IMR-90 (cell line): ENCODE measurements at regions not wholly inside any gene's neighbourhood (a gene's known extent, or its start where the extent isn't known, plus 50 kb on each side); places are given as distances from the start of the nearest gene placed in this dataset.
"Not testable (repeated sequence)": the region's sequence is repeated elsewhere in the genome, so short reads cannot be mapped to it uniquely, and the experiment has no call there.

Source experiments
- ATAC-seq: fragments of 200-7000 bp; cut with Tn5 transposase; 2 replicates; pipeline ENCODE4 v1.9.1; 2020; ENCODE audit warnings: low read depth, mild to moderate bottlenecking, moderate library complexity
- BruUV-seq: library from RNA; stranded (reverse); fragments of 400-500 nt; replicated peaks from 2 replicates; lab custom pipeline; 2021; lab: Mats Ljungman, UMichigan
- CTCF ChIA-PET: fragments of 300-600 bp; formaldehyde crosslinking; extraction: SDS; loops from one replicate; lab custom pipeline; 2021; ENCODE audit warnings: antibody characterized with exemption; lab: Yijun Ruan, JAX
- POLR2A ChIA-PET: fragments of 300-600 bp; sonication (Branson Sonifier 250); formaldehyde crosslinking; loops from one replicate; lab custom pipeline; 2022; ENCODE audit warnings: antibody characterized with exemption; ENCODE audit not compliant: unreplicated experiment; lab: Charles Lee
- DNase-seq: peaks from one replicate; pipeline ENCODE4 v3.0.0; 2013
- H2AFZ ChIP-seq: replicated peaks from 2 replicates; pipeline ENCODE3; 2013; ENCODE audit warnings: low read length, mild to moderate bottlenecking; ENCODE audit not compliant: poor library complexity
- H2AK5ac ChIP-seq: 2 replicates; pipeline ENCODE4 v1.6.1; 2013; ENCODE audit warnings: low read depth, low read length, inconsistent platforms
- H2AK9ac ChIP-seq: replicated peaks from 2 replicates; pipeline ENCODE3; 2013; ENCODE audit warnings: mild to moderate bottlenecking, low read depth, low read length, moderate library complexity; ENCODE audit not compliant: poor library complexity
- H2BK120ac ChIP-seq: 2 replicates; pipeline ENCODE4 v1.6.1; 2013; ENCODE audit warnings: low read depth, low read length, inconsistent platforms
- H2BK15ac ChIP-seq: 3 replicates; pipeline ENCODE4 v1.6.1; 2013; ENCODE audit warnings: low read depth, low read length, inconsistent platforms
- H2BK20ac ChIP-seq: 2 replicates; pipeline ENCODE4 v1.6.1; 2013; ENCODE audit warnings: low read depth, mild to moderate bottlenecking, inconsistent platforms, low read length, moderate library complexity
- H2BK5ac ChIP-seq: 2 replicates; pipeline ENCODE4 v1.6.1; 2013; ENCODE audit warnings: mild to moderate bottlenecking, low read depth, low read length, inconsistent platforms; ENCODE audit not compliant: poor library complexity, severe bottlenecking
- H3K14ac ChIP-seq: replicated peaks from 2 replicates; pipeline ENCODE4 v1.6.1; 2013; ENCODE audit warnings: low read depth, low read length, inconsistent platforms
- H3K18ac ChIP-seq: 2 replicates; pipeline ENCODE4 v1.6.1; 2013; ENCODE audit warnings: low read depth, low read length, control low read depth
- H3K23ac ChIP-seq: 2 replicates; pipeline ENCODE4 v1.6.1; 2013; ENCODE audit warnings: low read depth, low read length, inconsistent platforms
- H3K27ac ChIP-seq: 2 replicates; pipeline ENCODE4 v1.5.1; 2013; ENCODE audit warnings: mild to moderate bottlenecking, control low read depth, low read length; ENCODE audit not compliant: insufficient read depth
- H3K27me3 ChIP-seq: 2 replicates; pipeline ENCODE4 v1.6.1; 2013; ENCODE audit warnings: low read length; ENCODE audit not compliant: control insufficient read depth, insufficient read depth
- H3K36me3 ChIP-seq: 2 replicates; pipeline ENCODE4 v1.6.1; 2013; ENCODE audit warnings: low read length, mixed read lengths; ENCODE audit not compliant: control insufficient read depth, insufficient read depth
- H3K4ac ChIP-seq: 2 replicates; pipeline ENCODE4 v1.6.1; 2013; ENCODE audit warnings: low read depth, low read length, inconsistent platforms
- H3K4me1 ChIP-seq: 2 replicates; pipeline ENCODE4 v1.6.1; 2013; ENCODE audit warnings: low read length, mixed read lengths; ENCODE audit not compliant: control insufficient read depth, insufficient read depth
- H3K4me2 ChIP-seq: 2 replicates; pipeline ENCODE4 v1.6.1; 2013; ENCODE audit warnings: low read depth, mild to moderate bottlenecking, control low read depth, low read length, moderate library complexity
- H3K4me3 ChIP-seq: 2 replicates; pipeline ENCODE4 v1.5.1; 2013; ENCODE audit warnings: low read depth, mild to moderate bottlenecking, control low read depth, low read length, moderate library complexity; ENCODE audit not compliant: insufficient read depth
- H3K56ac ChIP-seq: 2 replicates; pipeline ENCODE4 v1.6.1; 2013; ENCODE audit warnings: low read length, inconsistent platforms; ENCODE audit not compliant: insufficient read depth; ENCODE audit errors: extremely low read depth
- H3K79me1 ChIP-seq, 2 experiments: 2 replicates each; pipeline ENCODE4 v1.6.1; 2013; ENCODE audit warnings: low read length in 2 of 2, inconsistent platforms in 1 of 2, low read depth in 1 of 2
- H3K9ac ChIP-seq: 2 replicates; pipeline ENCODE4 v1.6.1; 2013; ENCODE audit warnings: low read depth, low read length, control low read depth
- H3K9me1 ChIP-seq: 2 replicates; pipeline ENCODE4 v1.6.1; 2013; ENCODE audit warnings: low read length, inconsistent platforms; ENCODE audit not compliant: insufficient read depth
- H3K9me3 ChIP-seq: 2 replicates; pipeline ENCODE4 v1.6.1; 2013; ENCODE audit warnings: low read length; ENCODE audit not compliant: control insufficient read depth, insufficient read depth
- H4K20me1 ChIP-seq: 2 replicates; pipeline ENCODE4 v1.6.1; 2013; ENCODE audit warnings: low read length, inconsistent platforms; ENCODE audit not compliant: insufficient read depth
- H4K5ac ChIP-seq: 2 replicates; pipeline ENCODE4 v1.6.1; 2013; ENCODE audit warnings: mild to moderate bottlenecking, low read depth, low read length, control low read depth
- H4K8ac ChIP-seq, 2 experiments: 2 replicates each; pipeline ENCODE4 v1.6.1; 2013; ENCODE audit warnings: low read depth in 2 of 2, low read length in 2 of 2, control low read depth in 1 of 2, inconsistent platforms in 1 of 2
- H4K91ac ChIP-seq: 2 replicates; pipeline ENCODE4 v1.6.1; 2013; ENCODE audit warnings: low read depth, low read length, inconsistent platforms; ENCODE audit not compliant: insufficient read depth
- WGBS, 2 experiments: methylation state at CpG; one replicate each; pipeline versions ENCODE4 v1.1.5 to v1.1.7; 2013; ENCODE audit warnings: missing lambda C conversion rate in 2 of 2; ENCODE audit not compliant: insufficient read length in 1 of 2; ENCODE audit errors: extremely low coverage in 2 of 2; 5-methylcytosine and 5-hydroxymethylcytosine counted together
- dilution Hi-C: fragments of 300-500 bp; cut with HindIII; formaldehyde crosslinking; loops from one replicate; pipeline ENCODE4 v1.14.3; 2018; ENCODE audit warnings: low sequenced_read_pairs; ENCODE audit not compliant: unreplicated experiment
- in situ Hi-C: fragments of 300-500 bp; cut with MboI; formaldehyde crosslinking; loops from 3 replicates; pipeline ENCODE4 v1.14.3; 2019; ENCODE audit warnings: low sequenced_read_pairs, inconsistent platforms, mixed read lengths
- intact Hi-C: fragments of 100-400 bp; cut with micrococcal nuclease; formaldehyde crosslinking; loops from 2 replicates; pipeline ENCODE4 v1.10.0; 2022

DNA sequence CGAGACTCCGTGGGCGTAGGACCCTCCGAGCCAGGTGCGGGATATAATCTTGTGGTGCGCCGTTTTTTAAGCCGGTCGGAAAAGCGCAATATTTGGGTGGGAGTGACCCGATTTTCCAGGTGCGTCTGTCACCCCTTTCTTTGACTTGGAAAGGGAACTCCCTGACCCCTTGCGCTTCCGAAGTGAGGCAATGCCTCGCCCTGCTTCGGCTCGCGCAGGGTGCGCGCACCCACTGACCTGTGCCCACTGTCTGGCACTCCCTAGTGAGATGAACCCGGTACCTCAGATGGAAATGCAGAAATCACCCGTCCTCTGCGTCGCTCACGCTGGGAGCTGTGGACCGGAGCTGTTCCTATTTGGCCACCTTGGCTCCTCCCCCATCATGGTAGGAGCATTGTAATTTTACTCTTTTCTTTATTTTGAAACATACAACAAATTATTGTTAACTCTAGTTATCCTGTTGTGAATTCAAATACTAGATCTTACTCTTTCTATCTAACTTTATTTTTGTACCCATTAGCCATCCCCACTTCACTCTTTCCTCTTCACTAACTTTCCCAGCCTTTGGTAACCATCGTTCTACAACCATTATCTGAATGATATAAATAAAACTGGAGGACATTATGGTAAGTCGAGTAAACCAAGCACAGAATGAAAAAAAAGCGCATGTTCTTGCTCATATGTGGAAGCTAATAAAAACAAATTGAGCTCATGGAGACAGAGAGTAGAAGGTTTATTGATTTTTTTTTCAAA lies 295.1 kb downstream of the TEX13C start:
- WGBS, 2 experiments, result 60% methylated on average over 2 of the region's 29 CpGs; no CpG with 5 or more reads in 1 of the 2 experiments
- POLR2A ChIA-PET, H3K27ac ChIP-seq, H2BK120ac ChIP-seq, H3K18ac ChIP-seq, dilution Hi-C loops, H3K9ac ChIP-seq, H3K36me3 ChIP-seq, H2AK5ac ChIP-seq, H3K4me1 ChIP-seq, H4K8ac ChIP-seq, ATAC-seq, H2BK15ac ChIP-seq, H3K4ac ChIP-seq, H3K9me3 ChIP-seq, H3K14ac ChIP-seq, CTCF ChIA-PET, H2BK5ac ChIP-seq, BruUV-seq, H3K27me3 ChIP-seq, H3K56ac ChIP-seq, H3K4me2 ChIP-seq, H3K79me1 ChIP-seq, DNase-seq, in situ Hi-C loops, H2BK20ac ChIP-seq, H4K20me1 ChIP-seq, H4K91ac ChIP-seq, H3K4me3 ChIP-seq, intact Hi-C loops, H2AFZ ChIP-seq, H4K5ac ChIP-seq, H3K23ac ChIP-seq, H2AK9ac ChIP-seq, H3K9me1 ChIP-seq: not testable (repeated sequence)
